ENCODE measurements at regions not wholly inside any gene's neighbourhood (a gene's known extent, or its start where the extent isn't known, plus 50 kb on each side); places are given as distances from the start of the nearest gene placed in this dataset.

GRCh38 chr7:156169474-156170370, 357.5 kb upstream of the SHH start:
- H3K27ac ChIP-seq = no peak overlapping the region
- no peak for DNase-seq (ENCODE audit: low read depth, low spot score)

GRCh38 chr7:156168434-156168833, 356.2 kb upstream of the SHH start:
- H3K27ac ChIP-seq = no peak overlapping the region
- no peak for DNase-seq (ENCODE audit: low read depth, low spot score)

GRCh38 chr7:156167987-156168386, 355.7 kb upstream of the SHH start:
- no peak overlapping the region for H3K27ac ChIP-seq
- no peak for DNase-seq (ENCODE audit: low read depth, low spot score)

GRCh38 chr7:156167417-156167807, 355.1 kb upstream of the SHH start:
- DNase-seq (ENCODE audit: low read depth, low spot score) = no peak
- no peak overlapping the region for H3K27ac ChIP-seq

GRCh38 chr7:156166692-156167416, 354.6 kb upstream of the SHH start:
- DNase-seq (ENCODE audit: low read depth, low spot score) = no peak
- no peak overlapping the region for H3K27ac ChIP-seq

- H3K27ac ChIP-seq = no peak overlapping the region
- DNase-seq (ENCODE audit: low read depth, low spot score) = no peak
Measured at GRCh38 chr7:156163747-156164146, 351.5 kb upstream of the SHH start.

- no peak for DNase-seq (ENCODE audit: low read depth, low spot score)
- no peak overlapping the region for H3K27ac ChIP-seq
Measured at GRCh38 chr7:156162451-156162850, 350.2 kb upstream of the SHH start.

GRCh38 chr7:156160811-156161210, 348.5 kb upstream of the SHH start:
- no peak overlapping the region for H3K27ac ChIP-seq
- DNase-seq (ENCODE audit: low read depth, low spot score) = no peak

- DNase-seq (ENCODE audit: low read depth, low spot score) = no peak
- no peak overlapping the region for H3K27ac ChIP-seq
Measured at GRCh38 chr7:156158693-156159092, 346.4 kb upstream of the SHH start.

- no peak for DNase-seq (ENCODE audit: low read depth, low spot score)
- no peak overlapping the region for H3K27ac ChIP-seq
Measured at GRCh38 chr7:156158213-156158612, 345.9 kb upstream of the SHH start.

- H3K27ac ChIP-seq = no peak overlapping the region
- DNase-seq (ENCODE audit: low read depth, low spot score) = no peak
Measured at GRCh38 chr7:156157409-156158012, 345.2 kb upstream of the SHH start.

- DNase-seq (ENCODE audit: low read depth, low spot score) = no peak
- H3K27ac ChIP-seq = no peak overlapping the region
Measured at GRCh38 chr7:156156734-156157408, 344.6 kb upstream of the SHH start.

GRCh38 chr7:156155988-156156733, 343.9 kb upstream of the SHH start:
- no peak overlapping the region for H3K27ac ChIP-seq
- DNase-seq (ENCODE audit: low read depth, low spot score) = no peak

GRCh38 chr7:156153590-156153989, 341.3 kb upstream of the SHH start:
- H3K27ac ChIP-seq = no peak overlapping the region
- no peak for DNase-seq (ENCODE audit: low read depth, low spot score)

- no peak for DNase-seq (ENCODE audit: low read depth, low spot score)
- no peak overlapping the region for H3K27ac ChIP-seq
Measured at GRCh38 chr7:156152390-156152789, 340.1 kb upstream of the SHH start.

GRCh38 chr7:156151658-156152057, 339.4 kb upstream of the SHH start:
- no peak for DNase-seq (ENCODE audit: low read depth, low spot score)
- H3K27ac ChIP-seq = no peak overlapping the region

- no peak for DNase-seq (ENCODE audit: low read depth, low spot score)
- H3K27ac ChIP-seq = no peak overlapping the region
Measured at GRCh38 chr7:156151078-156151477, 338.8 kb upstream of the SHH start.

- no peak overlapping the region for H3K27ac ChIP-seq
- DNase-seq (ENCODE audit: low read depth, low spot score) = no peak
Measured at GRCh38 chr7:156148995-156149394, 336.7 kb upstream of the SHH start.

- no peak for DNase-seq (ENCODE audit: low read depth, low spot score)
- H3K27ac ChIP-seq = no peak overlapping the region
Measured at GRCh38 chr7:156148547-156148946, 336.3 kb upstream of the SHH start.
